ENCODE measurements at regions not wholly inside any gene's neighbourhood (a gene's known extent, or its start where the extent isn't known, plus 50 kb on each side); places are given as distances from the start of the nearest gene placed in this dataset.
"Not testable (repeated sequence)": the region's sequence is repeated elsewhere in the genome, so short reads cannot be mapped to it uniquely, and the experiment has no call there.

GRCh38 chr6:16898640-16899396 lies 137.6 kb upstream of the ATXN1 start:
- H3K9me3 ChIP-seq, result peaks cover 6% of the 10 kb centered on the region; the same call in 1 of the 2 replicates
- H3K4me3 ChIP-seq, result no peak overlapping the region
- H3K4me1 ChIP-seq, result no peaks in the 10 kb centered on the region
- no peaks in the 10 kb centered on the region for H4K20me1 ChIP-seq
- no peaks in the 10 kb centered on the region for H3K36me3 ChIP-seq
- H3K27ac ChIP-seq, result no peak overlapping the region
- no peak for TF ChIP-seq Cebpa-rat (IDR thresholded peaks at IDR 0.05)
- H3K27me3 ChIP-seq, result no peaks in the 10 kb centered on the region
- H3K4me2 ChIP-seq, result no peak overlapping the region
- no peak overlapping the region for H3K9ac ChIP-seq

DNA sequence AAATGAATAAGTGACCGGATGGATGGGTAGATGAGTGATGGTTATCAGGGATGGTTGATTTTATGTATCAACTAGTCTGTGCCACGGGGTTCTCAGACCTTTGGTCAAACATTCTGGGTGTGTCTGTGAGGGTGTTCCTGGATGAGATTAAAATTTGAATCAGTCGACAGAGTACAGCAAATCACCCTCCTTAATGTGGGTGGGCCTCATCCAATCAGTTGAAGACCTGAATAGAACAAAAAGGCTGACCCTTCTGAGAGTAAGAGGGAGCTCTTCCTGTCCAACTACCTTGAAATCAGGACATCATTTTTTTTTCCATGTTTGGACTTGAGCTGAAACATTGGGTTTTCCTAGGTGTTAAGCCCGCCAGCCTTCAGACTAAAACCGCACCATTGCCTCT lies 136.4 kb upstream of the ATXN1 start:
- Histone ChIP-seq H3K36me3 (no peaks in the 10 kb centered on the region), H3K4me3 (no peak overlapping the region), H3K27ac (no peak overlapping the region), H3K9ac (no peak overlapping the region), H4K20me1 (no peaks in the 10 kb centered on the region), H3K4me1 (no peaks in the 10 kb centered on the region), H3K4me2 (no peak overlapping the region), H3K9me3 (peaks cover 6% of the 10 kb centered on the region; the same call in 1 of the 2 replicates), H3K27me3 (no peaks in the 10 kb centered on the region)
- no peak for TF ChIP-seq Cebpa-rat (IDR thresholded peaks at IDR 0.05)

DNA sequence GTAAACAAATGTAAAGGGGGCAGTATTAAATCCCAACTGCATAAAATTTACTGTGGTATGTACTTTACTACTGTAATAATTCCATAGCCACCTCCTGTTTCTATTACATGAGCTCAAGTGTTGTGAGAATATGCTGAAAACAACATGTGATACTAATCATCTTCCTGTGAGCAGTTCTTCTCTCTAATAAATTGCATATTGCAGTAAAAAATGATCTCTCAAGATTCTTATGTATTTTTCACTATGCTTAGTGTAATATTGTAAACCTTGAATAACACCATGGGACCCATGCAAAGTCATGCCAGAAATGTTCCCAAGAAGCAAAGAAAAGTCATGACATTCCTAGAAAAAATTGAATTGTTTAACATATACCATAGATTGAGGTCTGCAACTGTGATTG lies 133.0 kb upstream of the ATXN1 start:
- H3K4me2 ChIP-seq, result no peak overlapping the region

DNA sequence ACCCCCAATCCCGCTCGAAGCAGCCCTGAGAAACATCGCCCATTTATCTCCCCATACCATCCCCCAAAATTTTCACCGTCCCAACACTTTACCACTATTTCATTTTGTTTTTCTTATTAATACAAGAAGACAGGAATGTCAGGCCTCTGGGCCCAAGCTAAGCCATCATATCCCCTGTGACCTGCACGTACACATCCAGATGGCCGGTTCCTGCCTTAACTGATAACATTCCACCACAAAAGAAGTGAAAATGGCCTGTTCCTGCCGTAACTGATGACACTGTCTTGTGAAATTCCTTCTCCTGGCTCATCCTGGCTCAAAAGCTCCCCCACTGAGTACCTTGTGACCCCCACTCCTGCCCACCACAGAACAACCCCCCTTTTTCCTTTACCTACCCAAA lies 129.8 kb upstream of the ATXN1 start:
- not testable (repeated sequence) for H3K27ac ChIP-seq, H4K20me1 ChIP-seq, H3K9me3 ChIP-seq, H3K27me3 ChIP-seq, H3K36me3 ChIP-seq, H3K4me1 ChIP-seq, H3K9ac ChIP-seq, H3K4me3 ChIP-seq, H3K4me2 ChIP-seq

More for the DNA sequence above, 133.0 kb upstream of the ATXN1 start:
- no peaks in the 10 kb centered on the region for H3K4me1 ChIP-seq
- TF ChIP-seq Cebpa-rat (IDR thresholded peaks at IDR 0.05), result no peak
- no peak overlapping the region for H3K27ac ChIP-seq
- H4K20me1 ChIP-seq, result no peaks in the 10 kb centered on the region
- H3K27me3 ChIP-seq, result no peaks in the 10 kb centered on the region
- H3K9me3 ChIP-seq, result peaks cover 6% of the 10 kb centered on the region; the same call in 1 of the 2 replicates
- H3K4me3 ChIP-seq, result no peak overlapping the region
- no peaks in the 10 kb centered on the region for H3K36me3 ChIP-seq
- H3K9ac ChIP-seq, result no peak overlapping the region

- Histone ChIP-seq H3K4me2 (no peak overlapping the region), H3K36me3 (no peaks in the 10 kb centered on the region), H3K4me3 (no peak overlapping the region), H3K9me3 (no peaks in the 10 kb centered on the region), H3K27ac (no peak overlapping the region), H3K27me3 (no peaks in the 10 kb centered on the region), H3K4me1 (no peaks in the 10 kb centered on the region), H4K20me1 (no peaks in the 10 kb centered on the region), H3K9ac (no peak overlapping the region)
- no peak for TF ChIP-seq Cebpa-rat (IDR thresholded peaks at IDR 0.05)
These were observed 124.3 kb upstream of the ATXN1 start for GRCh38 chr6:16885411-16886160.

DNA sequence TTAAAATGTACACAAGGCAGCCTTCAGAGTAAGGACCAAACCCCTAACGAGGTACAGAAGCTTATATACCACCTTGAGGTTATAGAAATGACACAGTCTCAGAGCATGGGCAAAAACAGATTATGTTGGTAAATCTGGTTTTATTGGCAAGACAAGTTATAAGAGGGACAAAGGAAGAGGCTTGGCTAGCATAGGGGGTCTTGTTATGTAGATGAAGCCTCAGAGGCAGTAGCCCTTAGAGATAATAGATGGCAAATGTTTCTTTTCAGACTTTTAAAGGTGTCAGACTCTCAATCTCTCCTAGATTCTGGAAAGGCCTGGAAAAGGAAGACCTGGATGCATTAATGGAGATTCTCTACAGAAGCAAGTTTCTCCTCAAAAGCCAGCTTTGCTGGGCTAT lies 123.3 kb upstream of the ATXN1 start:
- H3K9ac ChIP-seq, result no peak overlapping the region
- H3K4me1 ChIP-seq, result no peaks in the 10 kb centered on the region
- H3K4me2 ChIP-seq, result no peak overlapping the region
- no peaks in the 10 kb centered on the region for H4K20me1 ChIP-seq
- no peaks in the 10 kb centered on the region for H3K9me3 ChIP-seq
- no peak overlapping the region for H3K27ac ChIP-seq
- H3K36me3 ChIP-seq, result no peaks in the 10 kb centered on the region
- H3K4me3 ChIP-seq, result no peak overlapping the region
- TF ChIP-seq Cebpa-rat (IDR thresholded peaks at IDR 0.05), result no peak
- no peaks in the 10 kb centered on the region for H3K27me3 ChIP-seq

GRCh38 chr6:16883414-16883813 lies 122.2 kb upstream of the ATXN1 start:
- Histone ChIP-seq H3K27ac (no peak overlapping the region), H3K36me3 (no peaks in the 10 kb centered on the region), H4K20me1 (no peaks in the 10 kb centered on the region), H3K4me3 (no peak overlapping the region), H3K27me3 (no peaks in the 10 kb centered on the region), H3K4me2 (no peak overlapping the region), H3K9ac (no peak overlapping the region), H3K4me1 (no peaks in the 10 kb centered on the region), H3K9me3 (no peaks in the 10 kb centered on the region)
- no peak for TF ChIP-seq Cebpa-rat (IDR thresholded peaks at IDR 0.05)

DNA sequence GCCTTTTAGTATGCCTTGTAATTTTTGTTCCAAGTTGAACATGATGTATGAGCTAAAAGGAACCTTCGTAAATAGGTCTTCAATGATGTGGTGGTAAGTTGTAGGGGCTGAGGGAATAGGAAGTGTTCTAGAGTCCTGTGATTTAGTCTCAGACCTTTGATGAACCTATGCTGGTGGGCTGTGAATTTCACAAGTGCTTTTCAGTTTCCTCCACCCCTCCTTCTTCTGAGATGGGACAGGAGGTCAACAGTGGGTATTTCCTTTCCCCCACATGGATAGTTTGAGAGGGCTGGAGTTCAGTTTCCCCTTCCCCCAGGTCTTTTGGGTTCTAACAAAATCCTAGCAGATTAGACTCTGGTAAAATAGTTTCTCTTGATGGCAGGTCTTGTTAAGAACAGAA lies 121.0 kb upstream of the ATXN1 start:
- no peak for TF ChIP-seq Cebpa-rat (IDR thresholded peaks at IDR 0.05)

GRCh38 chr6:16876852-16877251 lies 115.6 kb upstream of the ATXN1 start:
- not testable (repeated sequence) for H3K4me2 ChIP-seq, H3K36me3 ChIP-seq, H3K27ac ChIP-seq, H3K4me3 ChIP-seq, H3K27me3 ChIP-seq, H4K20me1 ChIP-seq, H3K9ac ChIP-seq, H3K4me1 ChIP-seq, H3K9me3 ChIP-seq

More for the DNA sequence above, 121.0 kb upstream of the ATXN1 start:
- Histone ChIP-seq H4K20me1 (no peaks in the 10 kb centered on the region), H3K27me3 (no peaks in the 10 kb centered on the region), H3K9me3 (0 out of 2 replicates have a peak, but pooled peaks cover 2% of the 10 kb centered on the region), H3K4me3 (no peak overlapping the region), H3K27ac (no peak overlapping the region), H3K36me3 (no peaks in the 10 kb centered on the region), H3K4me1 (no peaks in the 10 kb centered on the region), H3K4me2 (no peak overlapping the region), H3K9ac (no peak overlapping the region)

DNA sequence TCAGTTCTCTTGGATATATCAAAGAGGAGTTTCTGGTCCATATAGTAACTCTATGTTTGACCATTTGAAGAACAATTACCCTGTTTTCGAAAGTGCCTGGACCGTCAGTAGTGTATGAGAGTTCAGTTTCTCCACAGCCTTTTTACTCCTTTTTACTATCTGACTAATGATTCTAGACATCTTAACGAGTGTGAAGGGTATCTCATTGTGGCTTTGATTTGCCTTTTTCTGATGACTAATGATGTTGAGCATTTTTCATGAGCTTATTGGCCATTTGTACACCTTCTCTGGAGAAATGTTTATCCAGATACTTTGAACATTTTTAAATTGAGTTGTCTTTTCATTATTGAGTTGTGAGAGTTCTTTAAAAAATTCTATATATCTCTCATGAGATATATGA lies 114.9 kb upstream of the ATXN1 start:
- Histone ChIP-seq H4K20me1 (no peaks in the 10 kb centered on the region), H3K27me3 (no peaks in the 10 kb centered on the region), H3K9me3 (peaks cover 7% of the 10 kb centered on the region; the same call in 1 of the 2 replicates), H3K4me1 (no peaks in the 10 kb centered on the region), H3K9ac (no peak overlapping the region), H3K4me2 (no peak overlapping the region), H3K27ac (no peak overlapping the region), H3K36me3 (no peaks in the 10 kb centered on the region), H3K4me3 (no peak overlapping the region)
- TF ChIP-seq Cebpa-rat (IDR thresholded peaks at IDR 0.05), result no peak

Data from BLaER1 (cell line).